Liver (tissue), 3 donors: ENCODE measurements at regions not wholly inside any gene's neighbourhood (a gene's known extent, or its start where the extent isn't known, plus 50 kb on each side); places are given as distances from the start of the nearest gene placed in this dataset.

Experiments used
- EGR1 ChIP-seq, 2 donors: IDR thresholded peaks; 2 replicates each; pipeline ENCODE4 v1.6.1; 2016 to 2018; ENCODE audit warnings: antibody characterized with exemption in 2 of 2, low read depth in 2 of 2
- TF ChIP-seq, protein P1 (sequence below): IDR thresholded peaks from 2 replicates; pipeline ENCODE4 v1.6.1; 2016; ENCODE audit warnings: antibody characterized with exemption
- TF ChIP-seq, protein P2 (sequence below): fragments of 150-350 bp; IDR thresholded peaks from 2 replicates; pipeline ENCODE4 v1.5.1; 2017; ENCODE audit warnings: improper control_type of control experiment, low read depth, low read length; ENCODE audit not compliant: missing input control
- donor health status: healthy.
- donor health status: healthy.

DNA sequence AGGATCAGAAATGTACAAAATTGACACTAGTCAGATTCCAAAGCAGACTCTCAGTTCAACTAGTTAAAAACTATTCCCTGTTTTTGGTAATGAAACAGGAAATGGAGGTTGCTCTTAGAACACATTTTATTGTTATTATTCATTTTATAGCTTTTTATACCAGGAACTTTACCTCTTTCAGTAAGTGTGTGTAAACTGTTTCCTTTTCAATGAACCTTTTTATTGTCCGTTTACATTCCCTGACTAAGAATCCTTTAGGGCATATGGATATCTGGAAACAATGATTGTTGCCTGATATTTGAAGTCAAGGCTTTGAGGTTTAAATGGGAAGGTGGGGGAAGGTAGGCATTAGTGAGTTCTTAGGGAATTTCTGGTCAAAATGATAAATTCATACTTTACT is 1511.4 kb downstream of the ADGRL3 start:
- TF ChIP-seq, protein P1, sequence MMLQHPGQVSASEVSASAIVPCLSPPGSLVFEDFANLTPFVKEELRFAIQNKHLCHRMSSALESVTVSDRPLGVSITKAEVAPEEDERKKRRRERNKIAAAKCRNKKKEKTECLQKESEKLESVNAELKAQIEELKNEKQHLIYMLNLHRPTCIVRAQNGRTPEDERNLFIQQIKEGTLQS = no peak
- TF ChIP-seq EGR1 (IDR thresholded peaks at IDR 0.05; ENCODE audit: low read depth in 2 of 2) = no peak
- TF ChIP-seq, protein P2, sequence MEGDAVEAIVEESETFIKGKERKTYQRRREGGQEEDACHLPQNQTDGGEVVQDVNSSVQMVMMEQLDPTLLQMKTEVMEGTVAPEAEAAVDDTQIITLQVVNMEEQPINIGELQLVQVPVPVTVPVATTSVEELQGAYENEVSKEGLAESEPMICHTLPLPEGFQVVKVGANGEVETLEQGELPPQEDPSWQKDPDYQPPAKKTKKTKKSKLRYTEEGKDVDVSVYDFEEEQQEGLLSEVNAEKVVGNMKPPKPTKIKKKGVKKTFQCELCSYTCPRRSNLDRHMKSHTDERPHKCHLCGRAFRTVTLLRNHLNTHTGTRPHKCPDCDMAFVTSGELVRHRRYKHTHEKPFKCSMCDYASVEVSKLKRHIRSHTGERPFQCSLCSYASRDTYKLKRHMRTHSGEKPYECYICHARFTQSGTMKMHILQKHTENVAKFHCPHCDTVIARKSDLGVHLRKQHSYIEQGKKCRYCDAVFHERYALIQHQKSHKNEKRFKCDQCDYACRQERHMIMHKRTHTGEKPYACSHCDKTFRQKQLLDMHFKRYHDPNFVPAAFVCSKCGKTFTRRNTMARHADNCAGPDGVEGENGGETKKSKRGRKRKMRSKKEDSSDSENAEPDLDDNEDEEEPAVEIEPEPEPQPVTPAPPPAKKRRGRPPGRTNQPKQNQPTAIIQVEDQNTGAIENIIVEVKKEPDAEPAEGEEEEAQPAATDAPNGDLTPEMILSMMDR = no peak
